HT1080 (cell line): ENCODE measurements at regions not wholly inside any gene's neighbourhood (a gene's known extent, or its start where the extent isn't known, plus 50 kb on each side); places are given as distances from the start of the nearest gene placed in this dataset.

Experiments
- DNase-seq: peaks from one replicate; pipeline ENCODE4 v3.0.0-alpha.2; 2015; ENCODE audit warnings: low read depth

DNA sequence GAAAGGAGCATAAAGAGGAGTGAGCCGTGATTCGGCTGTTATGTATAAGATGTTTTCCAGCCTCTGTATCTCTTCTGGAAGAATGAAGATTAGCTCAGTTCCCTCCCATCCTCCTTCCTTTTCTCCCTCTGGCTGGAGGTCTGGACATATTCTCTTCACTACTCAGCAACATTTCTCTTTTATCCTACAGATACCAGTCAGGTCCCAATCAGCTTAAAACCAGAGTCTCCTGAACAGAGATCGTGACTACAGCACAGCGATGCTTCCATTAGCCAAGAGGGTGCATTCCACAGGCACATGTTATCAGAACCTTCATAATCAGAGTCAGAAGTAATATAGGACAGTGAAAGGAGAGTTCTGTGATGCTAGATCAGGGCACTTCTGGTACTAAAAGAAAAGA is 133.9 kb upstream of the SOX4 start:
- no peak for DNase-seq

GRCh38 chr6:21461844-21462518 is 131.6 kb upstream of the SOX4 start:
- DNase-seq = no peak

DNA sequence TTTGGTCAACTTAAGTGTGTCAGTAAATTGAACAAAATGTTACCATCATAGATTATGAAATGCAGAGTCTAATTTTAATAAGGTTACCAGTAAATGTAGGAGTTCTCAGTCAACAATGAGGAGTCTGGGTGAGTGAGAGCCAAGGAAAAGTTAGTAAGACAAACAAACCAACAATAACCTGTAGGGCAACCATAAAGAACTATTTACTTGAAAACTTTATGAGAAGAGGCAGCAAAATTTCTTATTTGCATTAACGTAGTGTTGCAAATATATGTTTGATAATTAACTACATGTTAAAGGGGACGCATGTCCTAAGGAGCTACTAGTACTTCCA is 131.1 kb upstream of the SOX4 start:
- no peak for DNase-seq

- no peak for DNase-seq
Measured at GRCh38 chr6:21467091-21467490, 126.5 kb upstream of the SOX4 start.

DNA sequence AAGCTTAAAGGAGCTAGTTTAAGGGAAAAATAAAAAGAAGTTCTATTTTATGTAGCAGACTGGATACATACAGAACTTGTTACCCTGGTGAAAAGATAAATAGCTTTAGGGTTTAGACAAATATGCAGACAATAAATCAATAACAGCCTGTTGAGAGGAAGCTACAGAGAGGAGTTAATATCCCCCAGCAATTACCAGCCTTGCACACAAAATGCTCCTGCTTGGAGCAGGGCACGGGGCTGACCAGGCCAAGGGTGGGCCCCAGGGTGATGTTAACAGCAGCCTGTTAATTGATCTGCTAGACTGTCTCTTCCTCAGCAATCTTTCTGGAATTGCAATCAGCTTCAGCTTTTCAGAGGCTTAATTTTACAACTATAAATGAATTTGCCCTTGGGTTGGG is 125.1 kb upstream of the SOX4 start:
- DNase-seq = no peak

GRCh38 chr6:21469213-21469612 is 124.3 kb upstream of the SOX4 start:
- DNase-seq = no peak

GRCh38 chr6:21476112-21476511 is 117.4 kb upstream of the SOX4 start:
- no peak for DNase-seq

DNA sequence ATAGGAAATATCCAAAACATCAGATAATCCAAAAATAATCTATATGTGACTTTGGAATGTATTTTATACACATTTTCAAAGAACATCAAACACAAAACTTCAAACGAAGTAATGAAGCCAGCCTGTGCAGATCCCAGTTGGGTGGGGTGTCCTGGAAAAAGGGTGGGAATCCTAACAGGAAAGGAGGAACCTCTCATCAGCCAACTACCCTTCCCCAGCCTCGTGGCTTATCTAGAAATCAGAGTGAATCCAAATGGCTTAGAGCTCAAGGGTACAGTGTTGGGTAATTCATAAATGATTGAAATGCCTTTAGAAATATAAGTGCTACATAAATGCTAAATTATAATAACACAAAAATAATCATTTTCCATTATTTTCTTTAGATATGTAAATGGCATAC is 115.1 kb upstream of the SOX4 start:
- DNase-seq = no peak

DNA sequence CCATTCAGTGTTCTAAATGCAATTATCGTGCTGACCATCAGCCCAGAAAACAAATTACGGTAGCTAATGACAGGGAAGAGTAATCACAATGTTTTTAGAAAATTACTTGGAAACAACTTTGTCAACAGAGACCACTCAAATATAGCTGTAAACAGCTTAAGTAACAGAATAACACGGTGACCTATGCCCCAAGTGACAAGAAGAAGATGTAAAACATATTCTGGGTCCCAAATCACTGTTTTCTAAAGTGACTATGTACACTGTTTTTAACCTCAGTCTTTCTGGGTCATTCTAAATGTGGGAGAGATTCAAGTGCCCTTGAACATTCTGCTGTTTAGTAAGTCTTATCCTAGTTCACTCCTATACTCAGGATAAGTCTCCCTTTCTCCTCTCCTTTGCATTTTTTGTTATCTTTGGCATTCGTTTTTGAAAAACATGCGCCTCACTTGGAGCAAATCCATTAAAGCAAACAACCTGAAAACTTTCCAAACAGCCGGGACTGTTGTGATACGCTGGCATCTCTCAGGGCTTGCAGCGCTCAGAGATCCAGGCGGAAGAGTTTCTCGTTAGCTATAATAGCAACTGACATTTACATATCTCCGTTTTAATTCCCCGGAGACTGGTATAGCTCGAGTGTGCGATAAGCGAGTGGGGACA is 114.5 kb upstream of the SOX4 start:
- no peak for DNase-seq

DNA sequence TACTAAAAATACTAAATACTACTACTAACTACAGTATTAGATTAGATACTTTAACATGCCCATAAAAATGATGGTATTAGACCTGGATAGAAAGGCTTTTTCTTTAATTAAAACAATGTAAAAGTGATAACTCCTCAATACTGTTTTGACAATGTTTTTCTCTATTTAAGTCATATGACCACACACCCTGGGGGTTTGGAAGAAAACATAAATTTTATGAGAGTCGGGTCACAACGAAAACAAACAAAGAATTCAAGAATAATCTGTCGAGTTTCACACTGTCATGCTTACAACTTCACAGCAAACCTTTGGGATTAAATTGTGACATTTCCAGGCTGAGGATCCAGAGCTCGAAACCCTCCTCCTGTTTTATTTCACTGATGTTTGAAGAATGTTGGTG is 107.4 kb upstream of the SOX4 start:
- DNase-seq = no peak

GRCh38 chr6:21489826-21490225 is 103.7 kb upstream of the SOX4 start:
- no peak for DNase-seq

GRCh38 chr6:21491955-21492354 is 101.6 kb upstream of the SOX4 start:
- DNase-seq = no peak

DNA sequence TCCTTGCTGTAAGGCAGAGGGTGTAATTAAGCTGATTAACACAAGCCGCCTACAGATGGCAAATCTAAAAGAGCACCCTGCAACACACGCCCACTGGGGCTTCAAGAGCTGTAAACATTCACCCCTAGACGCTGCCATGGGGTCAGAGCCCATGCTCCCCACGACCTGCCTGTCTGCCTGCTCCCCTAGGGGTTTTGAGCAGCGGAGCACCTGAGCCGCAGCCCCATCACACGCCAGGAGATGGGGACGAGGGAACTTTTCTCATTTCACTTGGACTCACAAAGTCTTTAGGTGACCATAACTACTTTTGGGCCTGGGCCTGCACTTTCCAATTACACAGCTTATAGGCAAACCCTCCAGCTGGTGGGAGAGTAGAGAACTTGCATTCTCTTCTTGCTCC is 99.0 kb upstream of the SOX4 start:
- DNase-seq = no peak

GRCh38 chr6:21496196-21496595 is 97.4 kb upstream of the SOX4 start:
- no peak for DNase-seq

DNA sequence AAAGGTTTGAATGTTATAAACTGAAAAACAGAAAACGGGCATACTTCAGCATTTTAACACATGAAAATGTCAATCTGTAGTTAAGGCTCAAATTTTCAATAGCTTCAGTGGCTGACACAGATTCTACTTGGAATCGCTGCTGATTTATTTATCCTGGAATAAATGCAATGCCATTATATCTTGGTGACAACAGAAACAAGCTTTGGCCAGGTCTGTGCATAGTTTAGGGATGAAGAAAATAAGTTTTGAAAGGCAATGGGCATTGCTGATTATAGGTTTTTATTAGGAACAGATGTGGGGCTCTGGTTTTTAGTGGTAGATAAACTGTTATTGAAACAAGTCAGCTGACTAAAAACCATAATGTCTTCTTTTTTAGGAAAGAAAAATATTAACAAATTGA is 96.8 kb upstream of the SOX4 start:
- no peak for DNase-seq

GRCh38 chr6:21500314-21501020 is 93.1 kb upstream of the SOX4 start:
- no peak for DNase-seq

DNA sequence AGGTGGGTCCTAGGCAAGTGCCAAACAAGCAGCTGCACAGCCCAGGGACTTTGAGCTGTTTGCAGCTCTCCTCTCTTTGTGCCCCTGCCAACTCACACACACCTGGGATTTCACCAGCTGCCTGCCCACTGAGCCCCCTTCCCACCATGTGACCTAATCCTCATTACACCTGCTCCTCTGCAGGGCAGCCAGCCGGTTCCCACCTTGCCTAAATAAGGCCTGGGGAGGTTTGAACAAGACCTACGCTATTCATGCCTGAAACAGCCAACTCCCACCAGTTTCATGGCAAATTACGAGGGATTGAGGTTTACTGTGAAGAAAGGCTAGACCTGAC is 92.6 kb upstream of the SOX4 start:
- no peak for DNase-seq

DNA sequence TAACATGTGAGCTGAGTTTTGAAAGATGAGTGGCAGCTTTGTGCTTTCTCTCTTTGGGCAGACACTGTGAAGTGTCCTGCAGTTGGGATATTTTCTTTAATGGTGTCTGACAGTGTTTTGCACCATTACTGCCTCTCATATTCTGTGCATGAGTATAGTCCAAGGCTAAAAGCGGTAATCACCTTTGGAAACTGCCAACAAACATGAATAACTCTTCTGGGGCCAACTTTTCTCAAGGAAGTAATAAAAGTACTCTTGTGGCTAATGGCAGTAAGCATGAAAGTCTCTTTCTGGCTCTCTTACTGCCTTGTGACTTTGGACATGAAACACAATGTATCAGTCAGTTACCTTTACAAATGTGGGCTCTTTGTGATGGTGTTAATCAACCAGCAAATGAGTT is 91.7 kb upstream of the SOX4 start:
- DNase-seq = no peak

DNA sequence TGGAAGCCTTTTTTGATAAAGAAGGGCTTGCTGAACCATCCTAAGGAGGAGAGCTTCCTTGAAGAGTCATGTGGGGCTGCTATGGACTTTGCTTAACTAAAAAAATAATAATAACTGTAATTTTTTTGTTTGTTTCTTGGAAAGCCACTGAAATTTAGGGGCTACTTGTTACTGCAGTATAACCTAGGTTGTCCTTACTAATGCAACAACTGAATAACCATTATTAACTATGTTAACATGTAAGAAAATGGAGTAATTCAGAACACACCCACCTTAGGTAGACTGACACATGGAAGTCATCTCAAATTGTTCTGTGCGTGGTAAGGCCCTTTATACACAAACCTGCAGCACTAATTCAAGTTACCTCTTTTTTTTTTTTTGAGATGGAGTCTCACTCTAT is 90.9 kb upstream of the SOX4 start:
- DNase-seq = no peak

GRCh38 chr6:21504790-21505189 is 88.8 kb upstream of the SOX4 start:
- DNase-seq = no peak

GRCh38 chr6:21505574-21505990 is 88.0 kb upstream of the SOX4 start:
- DNase-seq = no peak

GRCh38 chr6:21506126-21506525 is 87.4 kb upstream of the SOX4 start:
- no peak for DNase-seq

GRCh38 chr6:21507811-21508210 is 85.7 kb upstream of the SOX4 start:
- peak; percentile 67 for DNase-seq
